GM19099 (cell line): ENCODE measurements at regions not wholly inside any gene's neighbourhood (a gene's known extent, or its start where the extent isn't known, plus 50 kb on each side); places are given as distances from the start of the nearest gene placed in this dataset.

ENCODE experiments used
- POLR2A ChIP-seq: IDR thresholded peaks from 3 replicates; pipeline ENCODE4 v1.6.1; 2011; ENCODE audit warnings: low read depth; ENCODE audit not compliant: insufficient read length; ENCODE audit errors: extremely low read depth

- no peak for TF ChIP-seq POLR2A
These were observed 86.7 kb downstream of the RPLP1 start for GRCh38 chr15:69539345-69539744.

DNA sequence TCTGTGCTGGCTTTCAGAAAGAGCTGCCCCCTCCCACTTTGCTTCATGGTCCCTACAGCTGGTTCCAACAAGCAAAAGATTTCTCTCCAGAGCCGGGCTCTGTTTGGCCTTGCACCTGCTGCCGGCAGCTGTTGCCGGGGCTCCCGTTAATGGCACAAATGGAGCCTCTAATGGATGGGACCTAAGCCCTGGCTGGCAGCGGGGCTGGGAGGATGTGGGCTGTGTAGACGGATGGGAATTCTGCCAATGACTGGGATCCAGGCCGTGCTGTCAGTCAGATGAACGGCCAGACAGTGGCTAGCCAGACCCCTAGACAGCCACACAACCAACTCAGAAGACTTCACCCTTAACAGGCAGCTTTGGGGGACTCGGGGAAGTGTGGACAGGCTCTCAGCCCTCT is 88.0 kb downstream of the RPLP1 start:
- TF ChIP-seq POLR2A = no peak

DNA sequence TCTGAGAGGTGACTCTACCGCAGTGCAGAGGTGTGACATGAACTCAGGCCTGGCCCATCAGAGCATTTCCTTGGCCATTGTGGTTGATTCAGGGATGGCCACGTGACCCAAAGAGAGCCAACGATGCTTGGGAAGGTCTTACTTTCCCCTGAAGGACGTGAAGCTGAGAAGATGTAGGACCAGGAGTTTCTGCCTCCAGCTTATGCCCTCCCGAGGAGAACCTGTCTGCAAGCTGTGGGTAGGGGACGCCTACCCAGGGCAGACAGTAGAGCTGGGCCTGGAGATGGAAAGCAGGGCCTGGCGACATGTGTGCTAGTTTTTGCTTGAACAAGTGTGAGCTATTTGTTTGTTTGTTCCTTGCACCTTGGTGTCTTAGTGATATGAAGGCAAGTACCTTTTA is 89.4 kb downstream of the RPLP1 start:
- TF ChIP-seq POLR2A = no peak

DNA sequence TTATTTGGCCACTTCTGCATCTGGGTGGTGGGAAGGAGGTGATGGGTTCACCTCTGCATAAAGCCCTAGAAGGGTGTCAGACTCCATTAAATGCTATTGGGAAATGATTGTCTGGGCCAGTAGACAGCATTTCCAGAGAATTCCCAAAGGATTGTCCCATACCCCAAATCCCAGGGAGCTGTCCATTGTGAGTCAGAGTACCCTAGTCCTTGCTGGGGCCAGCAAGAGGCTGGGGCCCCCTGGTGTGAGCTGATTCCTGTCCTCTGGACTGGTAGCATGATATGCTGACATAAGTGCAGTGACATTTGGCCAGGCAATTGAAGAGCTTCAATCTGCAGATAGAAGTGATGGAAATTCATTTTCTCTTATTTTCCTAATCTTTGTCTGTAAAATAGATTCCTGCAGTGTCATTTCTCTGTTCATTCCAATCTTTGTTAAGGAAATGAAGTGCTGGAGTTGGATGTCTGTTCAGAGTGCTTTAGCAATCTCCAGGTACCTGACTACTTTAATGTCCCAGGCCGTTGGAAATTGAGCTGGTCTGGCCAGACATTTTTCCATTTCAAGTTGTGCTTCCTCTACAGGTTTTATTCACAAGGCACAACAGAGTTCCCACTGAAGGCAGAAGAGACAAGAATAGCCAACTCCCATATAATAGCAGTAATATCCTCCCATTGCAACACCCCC is 91.2 kb downstream of the RPLP1 start:
- TF ChIP-seq POLR2A = no peak

GRCh38 chr15:69544365-69545113 is 91.9 kb downstream of the RPLP1 start:
- no peak for TF ChIP-seq POLR2A

DNA sequence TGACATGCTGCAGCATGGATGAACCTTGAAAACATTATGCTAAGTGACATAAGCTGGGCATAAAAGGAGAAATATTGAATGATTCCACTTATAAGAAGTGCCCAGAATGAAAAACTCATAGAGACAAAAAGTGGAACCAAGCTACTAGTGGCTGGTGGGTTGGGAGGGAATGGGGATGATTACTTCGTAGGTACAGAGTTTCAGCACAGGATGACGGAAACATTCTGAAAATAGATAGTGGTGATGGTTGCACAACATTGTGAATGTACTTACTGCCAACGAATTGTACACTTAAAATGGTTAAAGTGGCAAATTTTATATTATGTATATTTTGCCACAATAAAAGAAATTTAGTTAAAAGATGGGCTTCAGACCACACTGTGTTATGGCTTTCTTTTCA is 93.6 kb downstream of the RPLP1 start:
- TF ChIP-seq POLR2A = no peak

DNA sequence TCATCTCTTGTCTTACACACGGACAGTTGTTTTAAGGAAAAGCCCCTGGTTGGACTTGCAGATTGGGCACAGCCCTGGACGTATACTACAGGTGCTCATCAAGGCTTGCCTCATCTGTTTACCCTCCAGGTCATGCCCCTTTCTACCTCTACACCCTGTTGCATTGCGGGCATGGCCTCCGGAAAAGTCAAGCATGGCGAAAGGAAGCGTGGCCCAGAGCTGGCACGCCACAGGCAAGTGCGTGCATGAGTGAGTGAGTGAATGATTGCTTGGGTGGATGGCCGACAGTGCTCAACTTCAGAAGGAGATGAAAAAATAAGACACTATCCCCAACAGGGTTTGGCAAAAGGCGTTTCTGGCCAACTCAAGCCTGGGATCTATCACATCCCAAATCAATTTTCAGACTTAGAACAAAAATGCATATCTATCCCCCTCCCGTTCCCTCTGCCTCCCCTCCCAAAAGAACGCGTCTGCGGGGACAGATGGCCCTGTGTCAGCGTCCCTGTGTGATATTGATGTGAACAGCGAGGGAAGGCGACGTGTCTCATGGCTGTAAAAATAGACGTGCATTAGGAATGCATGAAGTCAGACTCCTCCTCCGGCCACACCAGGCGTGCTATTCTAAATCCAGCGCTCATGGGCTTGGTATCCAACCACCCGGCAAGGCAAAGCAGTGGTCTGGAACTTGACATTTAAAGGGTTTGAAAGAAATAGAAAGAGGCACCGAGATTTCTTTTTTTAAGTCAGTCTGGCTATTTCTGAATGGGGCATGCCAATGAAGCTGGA is 96.0 kb downstream of the RPLP1 start:
- TF ChIP-seq POLR2A = no peak

GRCh38 chr15:69551391-69552056 is 98.9 kb downstream of the RPLP1 start:
- no peak for TF ChIP-seq POLR2A

DNA sequence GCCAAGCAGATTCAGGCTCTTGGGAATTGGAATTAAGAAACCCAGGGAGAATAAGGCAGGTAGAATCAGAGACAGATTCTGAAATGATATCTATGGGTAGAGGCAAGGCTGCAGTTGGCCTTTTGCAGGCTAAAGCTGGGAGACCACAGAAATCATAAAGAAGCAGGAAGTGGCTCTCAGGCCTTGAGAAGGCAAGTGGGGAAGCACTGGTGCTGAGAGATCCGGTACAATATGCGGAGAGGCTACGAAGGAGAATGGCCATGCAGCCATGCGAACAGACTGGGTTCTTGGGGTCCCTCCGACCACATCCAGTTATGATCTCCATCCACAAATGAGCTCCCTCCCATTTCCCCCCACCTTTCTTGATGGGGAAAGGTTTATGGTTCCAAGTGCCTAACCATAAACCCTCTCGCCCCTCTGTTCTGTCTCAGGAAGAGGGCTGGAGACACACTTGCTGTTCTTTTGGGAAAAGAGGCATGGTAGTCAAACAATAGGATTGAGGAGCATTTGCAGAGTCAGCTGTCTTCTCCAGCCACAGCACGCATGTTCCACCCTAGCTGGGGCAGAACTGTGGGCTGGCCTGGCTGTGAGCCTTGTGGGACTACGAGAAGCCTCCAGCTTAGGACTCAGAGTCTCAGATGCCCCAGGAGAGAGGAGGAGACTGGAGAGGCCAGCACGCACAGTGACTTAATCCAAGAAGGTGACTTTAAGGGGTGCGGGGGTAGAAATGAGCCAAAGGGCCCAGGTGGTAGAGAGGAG is 99.6 kb downstream of the RPLP1 start:
- TF ChIP-seq POLR2A = no peak

- TF ChIP-seq POLR2A = no peak
These were observed 101.1 kb downstream of the RPLP1 start for GRCh38 chr15:69553686-69554085.

DNA sequence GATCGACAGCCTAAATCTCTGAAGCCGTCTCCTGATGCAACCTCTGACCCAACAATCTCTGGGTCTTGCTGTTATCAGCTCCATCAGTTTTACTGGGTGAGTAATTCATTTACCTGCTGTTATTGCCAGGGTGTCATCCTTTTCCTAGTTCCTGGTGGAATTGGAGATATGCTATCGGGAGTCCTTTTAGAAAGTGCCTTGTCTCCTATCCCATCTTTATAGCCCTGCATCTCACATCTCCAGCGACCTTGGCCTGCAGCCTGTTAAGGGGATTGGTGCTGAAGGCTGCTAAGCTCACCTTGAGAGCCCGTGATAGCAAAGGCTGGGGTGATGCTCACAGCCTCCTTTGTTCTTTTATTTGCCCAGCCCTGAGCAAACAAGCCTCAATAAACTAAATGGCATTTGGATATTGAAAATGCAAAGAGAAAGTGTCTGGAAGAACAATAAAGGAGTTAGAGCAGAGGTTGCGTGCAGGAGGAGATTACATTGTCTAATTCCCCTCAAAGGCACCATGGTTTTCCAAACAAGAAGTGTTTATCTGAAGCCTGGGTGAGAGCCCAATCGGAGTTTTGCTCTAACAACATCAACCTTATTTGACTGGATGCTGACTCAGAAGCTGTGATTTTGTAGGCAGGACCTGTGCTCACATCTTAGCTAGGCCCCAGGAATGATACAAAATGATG is 101.8 kb downstream of the RPLP1 start:
- no peak for TF ChIP-seq POLR2A

GRCh38 chr15:69555080-69555479 is 102.5 kb downstream of the RPLP1 start:
- TF ChIP-seq POLR2A = no peak

DNA sequence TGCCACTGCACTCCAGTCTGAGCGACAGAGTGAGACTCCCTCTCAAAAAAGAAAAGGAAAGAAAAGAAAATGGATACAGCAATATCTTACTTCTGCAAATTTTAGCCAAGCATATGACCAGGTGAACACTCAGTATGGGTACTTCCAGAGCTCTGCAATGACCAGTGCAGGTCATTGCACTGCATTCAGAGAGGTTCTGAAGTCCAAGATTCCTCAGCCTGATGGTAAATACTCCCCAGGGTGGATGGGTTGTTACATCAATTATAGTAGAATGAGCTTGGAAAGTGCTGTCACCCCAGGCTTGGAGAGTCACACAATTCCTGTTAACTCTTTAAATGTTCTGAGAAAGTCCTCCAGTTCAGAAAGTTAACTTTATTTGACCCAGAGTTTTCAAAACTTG is 103.7 kb downstream of the RPLP1 start:
- no peak for TF ChIP-seq POLR2A
